ENCODE measurements at regions not wholly inside any gene's neighbourhood (a gene's known extent, or its start where the extent isn't known, plus 50 kb on each side); places are given as distances from the start of the nearest gene placed in this dataset.

DNA sequence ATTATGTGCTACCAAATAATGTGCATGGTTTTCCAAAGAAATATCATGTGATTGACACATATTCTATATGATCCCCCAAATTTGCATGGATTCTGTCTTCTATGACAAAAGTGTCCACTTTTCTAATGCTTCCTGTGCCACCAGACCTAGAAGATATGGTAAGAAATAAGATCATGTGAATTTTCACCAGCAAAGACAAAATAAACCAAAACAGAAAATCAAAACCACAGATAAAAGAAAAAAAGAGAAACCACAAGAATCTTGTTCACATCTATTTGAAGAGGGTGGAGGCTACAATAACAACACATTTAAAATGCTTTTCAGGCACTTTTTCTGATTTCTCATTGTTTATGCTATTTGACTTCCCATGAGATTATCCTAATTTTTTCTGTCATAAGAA is 303.4 kb downstream of the DIPK2A start:
- no peaks in the 10 kb centered on the region for H3K9me3 Mint-ChIP-seq
- Histone ChIP-seq H2AK5ac (ENCODE audit: insufficient read length, low read length) (no peak overlapping the region), H4K20me1 (ENCODE audit: control insufficient read depth, insufficient read depth, insufficient read length) (no peaks in the 10 kb centered on the region), H3K4me1 (ENCODE audit: insufficient read depth, low read length) (peaks cover 4% of the 10 kb centered on the region; the same call in 1 of the 2 replicates), H3K27ac (ENCODE audit: insufficient read length, low read depth, low read length) (no peak overlapping the region), H3T11ph (ENCODE audit: low read length) (no peak overlapping the region), H3K14ac (ENCODE audit: insufficient read depth, low read length) (no peak overlapping the region), H3K9me3 (ENCODE audit: control insufficient read depth, low read depth, low read length) (no peaks in the 10 kb centered on the region), H4K5ac (ENCODE audit: insufficient read length, low read depth, low read length) (no peak overlapping the region), H2AFZ (ENCODE audit: low read length) (no peak overlapping the region), H3K18ac (ENCODE audit: insufficient read length, low read depth, low read length) (no peak overlapping the region), H4K91ac (ENCODE audit: insufficient read length, low read depth, low read length) (no peak overlapping the region), H4K8ac (replicated peaks; ENCODE audit: insufficient read length, low read depth, low read length) (no peak overlapping the region), H3K23ac (ENCODE audit: insufficient read length, low read depth, low read length) (no peak overlapping the region), H2BK15ac (ENCODE audit: low read depth, low read length) (no peak overlapping the region), H3K4me2 (ENCODE audit: insufficient read depth, insufficient read length, low read length) (no peak overlapping the region), H3K79me1 (ENCODE audit: insufficient read depth, low read depth, low read length, poor library complexity, severe bottlenecking) (no peaks in the 10 kb centered on the region), H2BK20ac (ENCODE audit: low read depth, low read length, poor library complexity, severe bottlenecking) (no peak overlapping the region), H3K27me3 (ENCODE audit: insufficient read depth, low read length) (no peaks in the 10 kb centered on the region), H3K56ac (ENCODE audit: insufficient read length, low read depth, low read length) (no peak overlapping the region), H2BK12ac (ENCODE audit: insufficient read length, low read depth, low read length) (no peak overlapping the region), H2BK5ac (ENCODE audit: insufficient read length, low read length) (no peak overlapping the region), H3K79me2 (ENCODE audit: insufficient read depth, low read length) (no peaks in the 10 kb centered on the region), H3K4ac (ENCODE audit: low read depth, low read length) (no peak overlapping the region), H2BK120ac (ENCODE audit: low read depth, low read length, poor library complexity, severe bottlenecking) (no peak overlapping the region), H3K23me2 (ENCODE audit: insufficient read length, low read depth, low read length, poor library complexity, severe bottlenecking) (no peaks in the 10 kb centered on the region), H3K9ac (ENCODE audit: extremely low read depth, insufficient read length, low read length) (no peak overlapping the region)
- no peaks in the 10 kb centered on the region for H3K27me3 Mint-ChIP-seq (ENCODE audit: low read depth)
- peaks cover 0 to 4% of the 10 kb centered on the region in 2 experiments; a peak in 2 of 4 replicates for H3K4me1 Mint-ChIP-seq
- no peak overlapping the region for H3K27ac Mint-ChIP-seq
- no peak for DNase-seq
- no peak overlapping the region for H3K4me3 Mint-ChIP-seq
- no peaks in the 10 kb centered on the region for H3K36me3 Mint-ChIP-seq (ENCODE audit: insufficient read depth in 1 of 3, low read depth in 3 of 3)
- TF ChIP-seq, protein P1, sequence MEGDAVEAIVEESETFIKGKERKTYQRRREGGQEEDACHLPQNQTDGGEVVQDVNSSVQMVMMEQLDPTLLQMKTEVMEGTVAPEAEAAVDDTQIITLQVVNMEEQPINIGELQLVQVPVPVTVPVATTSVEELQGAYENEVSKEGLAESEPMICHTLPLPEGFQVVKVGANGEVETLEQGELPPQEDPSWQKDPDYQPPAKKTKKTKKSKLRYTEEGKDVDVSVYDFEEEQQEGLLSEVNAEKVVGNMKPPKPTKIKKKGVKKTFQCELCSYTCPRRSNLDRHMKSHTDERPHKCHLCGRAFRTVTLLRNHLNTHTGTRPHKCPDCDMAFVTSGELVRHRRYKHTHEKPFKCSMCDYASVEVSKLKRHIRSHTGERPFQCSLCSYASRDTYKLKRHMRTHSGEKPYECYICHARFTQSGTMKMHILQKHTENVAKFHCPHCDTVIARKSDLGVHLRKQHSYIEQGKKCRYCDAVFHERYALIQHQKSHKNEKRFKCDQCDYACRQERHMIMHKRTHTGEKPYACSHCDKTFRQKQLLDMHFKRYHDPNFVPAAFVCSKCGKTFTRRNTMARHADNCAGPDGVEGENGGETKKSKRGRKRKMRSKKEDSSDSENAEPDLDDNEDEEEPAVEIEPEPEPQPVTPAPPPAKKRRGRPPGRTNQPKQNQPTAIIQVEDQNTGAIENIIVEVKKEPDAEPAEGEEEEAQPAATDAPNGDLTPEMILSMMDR (conservative IDR thresholded peaks at IDR 0.05) = no peak

Data from H9 (cell line).